Muscle of leg (tissue), 3 donors: ENCODE measurements at regions not wholly inside any gene's neighbourhood (a gene's known extent, or its start where the extent isn't known, plus 50 kb on each side); places are given as distances from the start of the nearest gene placed in this dataset.
A peak's percentile ranks its signal among the peaks of the same experiment; 100 is the strongest.

Experiments used
- DNase-seq: peaks from one replicate; pipeline ENCODE4 v3.0.0; 2013
- H3K27ac ChIP-seq: one replicate; pipeline ENCODE4 v1.5.1; 2013; ENCODE audit warnings: mild to moderate bottlenecking, low read length, control low read depth
- H3K27me3 ChIP-seq: one replicate; pipeline ENCODE4 v1.6.1; 2013; ENCODE audit warnings: low read length; ENCODE audit not compliant: control insufficient read depth, insufficient read depth
- H3K36me3 ChIP-seq: one replicate; pipeline ENCODE4 v1.6.1; 2013; ENCODE audit warnings: low read length; ENCODE audit not compliant: control insufficient read depth, insufficient read depth
- H3K4me1 ChIP-seq: one replicate; pipeline ENCODE4 v1.6.1; 2013; ENCODE audit warnings: low read length; ENCODE audit not compliant: control insufficient read depth, insufficient read depth
- H3K4me3 ChIP-seq: one replicate; pipeline ENCODE4 v1.5.1; 2013; ENCODE audit warnings: low read length, control low read depth
- H3K9me3 ChIP-seq: replicated peaks from 2 replicates; pipeline ENCODE4 v1.6.1; 2013; ENCODE audit warnings: low read depth, low read length; ENCODE audit not compliant: control insufficient read depth
- WGBS: methylation state at CpG from one replicate; pipeline ENCODE4 v1.1.5; 2013; ENCODE audit warnings: missing lambda C conversion rate; ENCODE audit not compliant: insufficient coverage; 5-methylcytosine and 5-hydroxymethylcytosine counted together

GRCh38 chr20:4300401-4300800 lies 51.3 kb upstream of the ADRA1D start:
- no peaks in the 10 kb centered on the region for H3K36me3 ChIP-seq
- H3K4me1 ChIP-seq = peaks cover 11% of the 10 kb centered on the region
- peaks cover 6% of the 10 kb centered on the region for H3K27me3 ChIP-seq
- 100% methylated on average over 2 of the region's 2 CpGs for WGBS
- H3K27ac ChIP-seq = no peak overlapping the region
- no peaks in the 10 kb centered on the region for H3K9me3 ChIP-seq
- no peak for DNase-seq
- H3K4me3 ChIP-seq = no peak overlapping the region

GRCh38 chr20:4299773-4300172 lies 50.7 kb upstream of the ADRA1D start:
- no peaks in the 10 kb centered on the region for H3K9me3 ChIP-seq
- peak; percentile 22 for DNase-seq
- no peaks in the 10 kb centered on the region for H3K36me3 ChIP-seq
- H3K4me3 ChIP-seq = no peak overlapping the region
- H3K27ac ChIP-seq = no peak overlapping the region
- no CpG with 5 or more reads among the region's 2 CpGs for WGBS
- peaks cover 6% of the 10 kb centered on the region for H3K27me3 ChIP-seq
- H3K4me1 ChIP-seq = peaks cover 11% of the 10 kb centered on the region

GRCh38 chr20:4299216-4299615 lies 50.1 kb upstream of the ADRA1D start:
- Histone ChIP-seq H3K36me3 (no peaks in the 10 kb centered on the region), H3K27me3 (peaks cover 6% of the 10 kb centered on the region), H3K4me3 (no peak overlapping the region), H3K9me3 (no peaks in the 10 kb centered on the region), H3K4me1 (peaks cover 11% of the 10 kb centered on the region), H3K27ac (no peak overlapping the region)
- WGBS = no CpG with 5 or more reads among the region's 1 CpG
- DNase-seq = no peak
